ENCODE measurements at regions not wholly inside any gene's neighbourhood (a gene's known extent, or its start where the extent isn't known, plus 50 kb on each side); places are given as distances from the start of the nearest gene placed in this dataset.

DNA sequence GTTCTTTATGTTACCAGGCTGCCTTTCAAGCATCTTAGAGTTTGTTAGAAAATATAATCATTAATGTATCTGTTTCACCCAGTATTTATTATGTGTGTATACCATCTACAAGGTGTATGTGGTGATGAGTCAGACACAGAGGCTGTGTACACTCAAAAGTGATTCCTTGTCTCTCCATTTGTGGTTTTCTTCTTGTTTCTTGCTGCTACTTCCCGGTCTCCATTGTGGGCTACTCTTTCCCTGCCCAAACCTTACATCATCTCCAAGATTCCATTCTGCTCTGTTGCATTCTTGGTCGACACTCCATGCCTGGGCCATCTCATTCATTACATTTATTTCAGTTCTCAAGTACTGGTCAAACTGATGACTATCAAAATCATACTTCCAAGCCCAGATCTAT, 182.2 kb upstream of the STXBP5 start:
- Histone ChIP-seq H3K4me1 (ENCODE audit: insufficient read depth, poor library complexity, severe bottlenecking) (no peaks in the 10 kb centered on the region), H3K36me3 (ENCODE audit: low read depth) (no peaks in the 10 kb centered on the region), H3K9me3 (ENCODE audit: severe bottlenecking) (no peaks in the 10 kb centered on the region), H3K27ac (ENCODE audit: poor library complexity, severe bottlenecking) (no peak overlapping the region), H3K27me3 (ENCODE audit: insufficient read depth, poor library complexity, severe bottlenecking) (no peaks in the 10 kb centered on the region), H3K4me3 (ENCODE audit: severe bottlenecking) (no peak overlapping the region)
- TF ChIP-seq, protein P1, sequence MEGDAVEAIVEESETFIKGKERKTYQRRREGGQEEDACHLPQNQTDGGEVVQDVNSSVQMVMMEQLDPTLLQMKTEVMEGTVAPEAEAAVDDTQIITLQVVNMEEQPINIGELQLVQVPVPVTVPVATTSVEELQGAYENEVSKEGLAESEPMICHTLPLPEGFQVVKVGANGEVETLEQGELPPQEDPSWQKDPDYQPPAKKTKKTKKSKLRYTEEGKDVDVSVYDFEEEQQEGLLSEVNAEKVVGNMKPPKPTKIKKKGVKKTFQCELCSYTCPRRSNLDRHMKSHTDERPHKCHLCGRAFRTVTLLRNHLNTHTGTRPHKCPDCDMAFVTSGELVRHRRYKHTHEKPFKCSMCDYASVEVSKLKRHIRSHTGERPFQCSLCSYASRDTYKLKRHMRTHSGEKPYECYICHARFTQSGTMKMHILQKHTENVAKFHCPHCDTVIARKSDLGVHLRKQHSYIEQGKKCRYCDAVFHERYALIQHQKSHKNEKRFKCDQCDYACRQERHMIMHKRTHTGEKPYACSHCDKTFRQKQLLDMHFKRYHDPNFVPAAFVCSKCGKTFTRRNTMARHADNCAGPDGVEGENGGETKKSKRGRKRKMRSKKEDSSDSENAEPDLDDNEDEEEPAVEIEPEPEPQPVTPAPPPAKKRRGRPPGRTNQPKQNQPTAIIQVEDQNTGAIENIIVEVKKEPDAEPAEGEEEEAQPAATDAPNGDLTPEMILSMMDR (IDR thresholded peaks at IDR 0.05; ENCODE audit: poor library complexity, severe bottlenecking), result no peak
- ATAC-seq (ENCODE audit: low read depth) (no peak; the same call in 2 of the 3 replicates), DNase-seq (ENCODE audit: low spot score) (no peak)

DNA sequence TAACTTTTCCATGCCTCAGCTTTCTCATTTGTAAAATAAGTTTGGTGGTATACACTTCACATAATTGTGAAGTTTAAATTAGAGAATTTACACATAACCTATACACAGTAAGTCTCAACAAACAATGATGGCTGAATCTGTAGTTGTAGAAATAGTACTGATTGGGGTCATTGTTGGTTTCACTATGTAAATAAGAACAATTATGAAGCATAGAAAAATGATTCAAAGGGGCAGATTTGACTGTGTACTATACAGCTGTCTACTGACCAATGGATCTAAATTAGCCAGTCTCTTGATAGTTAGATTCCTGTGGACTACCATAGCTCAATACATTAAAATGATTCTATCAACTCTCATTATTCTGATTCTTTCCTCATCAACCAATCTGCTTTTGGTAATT, 181.1 kb upstream of the STXBP5 start:
- Histone ChIP-seq H3K36me3 (ENCODE audit: low read depth) (no peaks in the 10 kb centered on the region), H3K27ac (ENCODE audit: poor library complexity, severe bottlenecking) (no peak overlapping the region), H3K27me3 (ENCODE audit: insufficient read depth, poor library complexity, severe bottlenecking) (no peaks in the 10 kb centered on the region), H3K4me1 (ENCODE audit: insufficient read depth, poor library complexity, severe bottlenecking) (no peaks in the 10 kb centered on the region), H3K4me3 (ENCODE audit: severe bottlenecking) (no peak overlapping the region), H3K9me3 (ENCODE audit: severe bottlenecking) (no peaks in the 10 kb centered on the region)
- DNase-seq (ENCODE audit: low spot score) (no peak), ATAC-seq (ENCODE audit: low read depth) (no peak)
- TF ChIP-seq, protein P1 (IDR thresholded peaks at IDR 0.05; ENCODE audit: poor library complexity, severe bottlenecking), result no peak

DNA sequence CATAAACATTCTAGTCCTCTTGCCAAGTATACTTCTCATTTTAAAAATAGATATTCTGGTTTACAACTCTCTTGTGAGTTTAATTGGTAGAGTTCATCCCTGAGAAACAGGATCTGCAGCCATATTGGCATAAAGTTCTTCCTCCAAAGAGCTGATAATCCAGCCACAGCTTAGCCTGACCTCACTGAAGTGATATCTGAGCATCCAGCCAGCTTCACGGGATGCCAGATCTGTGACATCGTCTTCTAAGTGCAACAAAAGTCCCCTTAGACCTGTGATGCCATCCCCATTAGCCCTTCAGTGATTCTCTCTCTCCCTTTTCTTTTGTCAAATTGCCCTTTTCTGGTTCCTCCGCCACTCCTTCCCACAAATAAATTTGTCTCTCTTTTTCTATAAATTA, 180.6 kb upstream of the STXBP5 start:
- no peak for DNase-seq (ENCODE audit: low spot score)
- Histone ChIP-seq H3K4me3 (ENCODE audit: severe bottlenecking) (no peak overlapping the region), H3K27me3 (ENCODE audit: insufficient read depth, poor library complexity, severe bottlenecking) (no peaks in the 10 kb centered on the region), H3K27ac (ENCODE audit: poor library complexity, severe bottlenecking) (no peak overlapping the region), H3K9me3 (ENCODE audit: severe bottlenecking) (no peaks in the 10 kb centered on the region), H3K4me1 (ENCODE audit: insufficient read depth, poor library complexity, severe bottlenecking) (no peaks in the 10 kb centered on the region), H3K36me3 (ENCODE audit: low read depth) (no peaks in the 10 kb centered on the region)
- ATAC-seq (ENCODE audit: low read depth), result no peak
- TF ChIP-seq, protein P1 (IDR thresholded peaks at IDR 0.05; ENCODE audit: poor library complexity, severe bottlenecking), result no peak

DNA sequence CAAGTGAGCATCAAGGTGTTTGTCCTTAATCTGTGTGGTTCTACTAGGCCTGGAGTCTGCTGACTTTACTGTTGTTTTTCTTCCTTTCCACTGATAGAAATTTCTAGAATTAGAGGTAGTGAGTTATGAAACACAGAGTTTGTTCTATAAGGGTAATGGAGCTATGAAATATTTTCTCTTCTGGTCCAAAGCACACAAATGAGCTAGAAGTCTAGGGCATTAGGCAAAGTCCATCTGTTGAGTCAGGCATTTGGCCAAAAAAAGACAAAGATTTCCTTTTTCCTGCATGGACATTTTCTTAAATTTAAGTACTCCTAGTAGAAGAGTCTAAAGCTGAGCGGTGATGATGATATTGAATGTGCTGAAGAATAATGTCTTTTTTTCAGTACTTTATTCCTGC, 174.3 kb upstream of the STXBP5 start:
- no peak for DNase-seq (ENCODE audit: low spot score)
- Histone ChIP-seq H3K9me3 (ENCODE audit: severe bottlenecking) (no peaks in the 10 kb centered on the region), H3K27ac (ENCODE audit: poor library complexity, severe bottlenecking) (no peak overlapping the region), H3K4me1 (ENCODE audit: insufficient read depth, poor library complexity, severe bottlenecking) (no peaks in the 10 kb centered on the region), H3K27me3 (ENCODE audit: insufficient read depth, poor library complexity, severe bottlenecking) (no peaks in the 10 kb centered on the region), H3K36me3 (ENCODE audit: low read depth) (no peaks in the 10 kb centered on the region), H3K4me3 (ENCODE audit: severe bottlenecking) (no peak overlapping the region)
- TF ChIP-seq, protein P1 (IDR thresholded peaks at IDR 0.05; ENCODE audit: poor library complexity, severe bottlenecking), result no peak
- ATAC-seq (ENCODE audit: low read depth), result no peak

DNA sequence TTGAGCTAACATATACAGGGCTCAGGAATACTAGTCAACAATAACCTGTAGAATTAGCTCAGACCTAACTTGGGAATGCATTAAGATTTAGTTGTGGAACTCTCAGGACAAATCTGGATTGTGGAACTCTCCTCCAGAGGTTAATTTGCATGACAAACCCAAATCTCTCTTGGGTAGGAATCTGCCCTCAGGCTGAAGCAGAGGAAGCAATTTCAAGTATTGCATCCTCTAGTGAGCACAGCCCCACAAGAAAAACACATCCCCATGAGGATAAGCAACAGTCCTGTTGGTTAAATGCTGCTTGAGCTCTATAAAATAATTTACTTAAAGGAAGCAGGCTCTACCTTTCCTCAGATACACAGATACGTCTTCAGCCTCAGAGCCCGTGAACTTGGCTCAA, 170.9 kb upstream of the STXBP5 start:
- H3K9me3 ChIP-seq (ENCODE audit: severe bottlenecking), result no peaks in the 10 kb centered on the region
- H3K36me3 ChIP-seq (ENCODE audit: low read depth), result no peaks in the 10 kb centered on the region
- DNase-seq (ENCODE audit: low spot score), result no peak
- ATAC-seq (ENCODE audit: low read depth), result no peak
- H3K4me1 ChIP-seq (ENCODE audit: insufficient read depth, poor library complexity, severe bottlenecking), result no peaks in the 10 kb centered on the region
- TF ChIP-seq, protein P1 (IDR thresholded peaks at IDR 0.05; ENCODE audit: poor library complexity, severe bottlenecking), result no peak
- H3K27me3 ChIP-seq (ENCODE audit: insufficient read depth, poor library complexity, severe bottlenecking), result no peaks in the 10 kb centered on the region
- no peak overlapping the region for H3K4me3 ChIP-seq (ENCODE audit: severe bottlenecking)
- no peak overlapping the region for H3K27ac ChIP-seq (ENCODE audit: poor library complexity, severe bottlenecking)

All from RWPE2 (cell line).